ENCODE measurements at regions not wholly inside any gene's neighbourhood (a gene's known extent, or its start where the extent isn't known, plus 50 kb on each side); places are given as distances from the start of the nearest gene placed in this dataset.

DNA sequence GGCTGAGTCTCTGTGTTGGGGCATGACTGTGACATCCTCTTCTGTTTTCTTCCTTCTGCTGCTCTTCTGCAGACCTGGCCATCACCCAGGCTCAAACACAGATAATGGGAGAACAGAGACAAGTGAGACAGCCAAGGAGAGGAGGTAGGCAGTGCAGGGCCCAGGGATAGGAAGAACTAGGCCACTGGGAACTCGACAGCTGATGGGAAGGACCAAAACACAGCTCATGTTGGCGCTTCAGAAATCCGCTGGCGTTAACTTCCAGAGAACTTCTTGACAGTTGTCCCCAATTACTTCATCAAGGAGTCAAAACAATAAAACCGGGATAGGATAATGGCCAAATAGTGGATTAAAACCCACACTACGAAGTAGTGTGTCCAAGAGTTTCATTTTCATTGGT is 97.0 kb upstream of the PALS2 start:
- no peak for DNase-seq (ENCODE audit: low read depth)

DNA sequence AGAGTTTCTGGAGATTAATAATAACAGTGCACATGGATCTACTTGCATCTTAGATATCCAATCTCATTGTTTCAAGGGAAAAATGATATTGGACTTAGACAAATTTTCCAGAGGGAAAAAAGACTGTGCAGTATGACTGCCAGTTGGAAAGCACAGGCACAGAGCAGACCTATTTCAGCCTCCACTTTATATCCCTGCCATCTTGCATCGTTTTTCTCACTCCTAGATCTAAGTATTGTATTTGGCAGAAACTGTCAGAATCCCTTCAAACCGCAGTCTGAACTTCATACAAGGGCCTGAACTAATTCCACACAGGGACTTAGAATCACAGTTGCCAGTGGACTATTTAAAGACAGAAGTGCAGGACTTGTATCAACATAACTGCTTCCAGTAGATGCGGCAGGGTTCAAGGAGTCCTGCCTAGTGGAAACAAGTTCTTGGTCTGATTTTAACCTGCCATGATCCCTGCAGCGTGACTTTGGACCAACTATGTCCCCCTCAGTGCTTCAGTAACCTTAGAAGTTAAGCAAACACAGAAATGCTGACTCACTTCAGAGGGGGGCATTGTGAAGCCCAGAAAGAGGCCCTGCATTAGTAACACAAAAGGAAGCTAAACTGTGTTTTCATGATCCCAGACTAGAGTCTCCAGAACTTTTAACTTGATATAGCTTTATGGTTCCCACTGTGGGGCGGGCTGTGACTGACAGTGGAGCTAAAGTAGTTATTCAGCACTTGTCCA is 95.7 kb upstream of the PALS2 start:
- DNase-seq (ENCODE audit: low read depth), result no peak

GRCh38 chr7:24478137-24478655 is 95.1 kb upstream of the PALS2 start:
- no peak for DNase-seq (ENCODE audit: low read depth)

DNA sequence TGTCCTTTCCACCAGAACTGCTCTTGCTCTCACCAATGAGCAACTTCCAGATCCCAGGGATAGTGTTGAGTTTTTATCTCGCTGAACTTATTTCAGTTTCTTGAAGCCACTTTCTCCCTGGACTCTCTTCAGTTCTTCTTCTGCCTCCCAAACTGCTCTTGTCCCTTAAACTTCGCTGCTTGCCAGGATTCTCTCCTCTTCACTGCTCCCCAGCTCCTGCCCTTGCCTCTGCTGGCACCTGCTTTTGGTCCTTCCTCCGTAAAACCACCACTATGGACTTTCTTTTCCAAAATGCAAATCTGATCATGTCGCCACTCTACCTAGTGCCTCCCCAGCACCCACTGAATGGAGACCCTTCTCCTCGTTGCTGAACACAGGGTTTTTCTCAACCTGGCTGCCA is 92.8 kb upstream of the PALS2 start:
- DNase-seq (ENCODE audit: low read depth), result no peak

DNA sequence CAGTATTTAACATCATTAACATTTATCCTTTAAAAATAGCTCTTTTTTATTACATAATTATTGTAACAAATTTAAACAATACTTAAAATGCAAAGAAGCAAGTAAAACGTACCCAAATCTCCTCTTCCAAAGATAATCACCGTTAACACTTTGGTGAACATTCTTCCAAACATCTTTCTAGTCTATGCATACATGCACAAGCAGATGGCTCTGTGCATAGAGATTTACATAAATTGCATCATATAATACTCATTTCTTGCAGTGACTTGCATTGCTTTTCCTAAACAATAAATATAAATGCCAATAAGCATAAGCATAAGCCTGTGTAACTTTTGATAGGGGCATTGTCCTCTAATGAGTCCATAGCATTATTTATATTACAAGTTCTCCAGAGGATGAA is 89.4 kb upstream of the PALS2 start:
- DNase-seq (ENCODE audit: low read depth), result no peak

DNA sequence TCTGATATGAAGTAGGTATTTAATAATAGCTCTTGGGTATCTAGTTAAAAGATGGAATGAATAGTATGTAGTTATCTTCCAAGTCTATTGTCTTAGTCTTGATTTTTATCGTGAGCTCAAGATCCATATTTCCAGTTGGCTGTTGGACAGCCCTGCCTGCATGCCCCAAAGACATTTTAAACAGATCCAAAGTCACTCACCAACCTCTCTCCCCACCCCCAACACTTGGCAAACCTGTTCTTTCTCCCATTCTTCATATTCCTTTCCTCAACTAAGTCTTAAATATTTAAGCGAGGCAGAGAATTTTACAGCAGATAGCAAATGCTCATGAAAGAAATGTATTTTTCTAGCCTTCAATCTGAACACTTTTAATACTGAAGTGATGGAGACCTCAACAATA is 80.7 kb upstream of the PALS2 start:
- no peak for DNase-seq (ENCODE audit: low read depth)

GRCh38 chr7:24494832-24495231 is 78.4 kb upstream of the PALS2 start:
- DNase-seq (ENCODE audit: low read depth), result no peak

DNA sequence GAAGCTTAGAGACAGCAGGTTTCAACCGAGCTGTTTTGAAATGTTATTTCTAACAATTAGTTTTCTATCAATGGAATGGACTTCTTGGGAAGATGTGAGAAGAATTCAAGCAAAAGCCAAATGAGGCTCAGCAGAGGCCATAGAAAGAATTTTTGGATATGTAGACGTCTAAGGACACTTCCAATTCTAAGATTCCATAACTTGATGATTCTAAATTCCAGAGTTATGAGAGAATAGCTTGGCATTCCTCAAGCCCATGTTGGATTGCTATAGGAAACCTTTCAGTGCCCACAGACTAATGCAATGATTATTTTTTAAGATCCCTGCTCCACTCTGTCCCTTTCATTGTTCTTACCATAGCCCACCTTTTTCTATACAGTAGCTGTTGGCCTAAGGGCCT is 77.2 kb upstream of the PALS2 start:
- no peak for DNase-seq (ENCODE audit: low read depth)

DNA sequence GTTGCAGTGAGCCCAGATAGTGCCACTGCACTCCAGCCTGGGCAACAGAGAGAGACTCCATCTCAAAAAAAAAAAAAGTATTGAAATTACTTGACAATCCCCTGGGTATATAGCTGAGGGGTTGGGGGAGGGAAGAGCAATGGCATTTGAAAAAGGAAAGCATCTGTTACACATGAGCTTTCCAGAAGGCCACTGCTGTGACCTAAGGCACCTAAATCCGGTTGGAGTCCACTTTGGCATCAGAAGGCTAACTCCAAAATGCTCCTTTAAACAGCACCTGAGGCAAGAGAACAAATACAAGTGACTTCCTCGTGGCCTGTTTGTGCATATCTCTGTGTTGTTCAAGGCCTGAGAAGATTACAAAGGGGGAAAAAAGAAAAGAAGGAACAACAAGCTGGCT is 74.8 kb upstream of the PALS2 start:
- no peak for DNase-seq (ENCODE audit: low read depth)

DNA sequence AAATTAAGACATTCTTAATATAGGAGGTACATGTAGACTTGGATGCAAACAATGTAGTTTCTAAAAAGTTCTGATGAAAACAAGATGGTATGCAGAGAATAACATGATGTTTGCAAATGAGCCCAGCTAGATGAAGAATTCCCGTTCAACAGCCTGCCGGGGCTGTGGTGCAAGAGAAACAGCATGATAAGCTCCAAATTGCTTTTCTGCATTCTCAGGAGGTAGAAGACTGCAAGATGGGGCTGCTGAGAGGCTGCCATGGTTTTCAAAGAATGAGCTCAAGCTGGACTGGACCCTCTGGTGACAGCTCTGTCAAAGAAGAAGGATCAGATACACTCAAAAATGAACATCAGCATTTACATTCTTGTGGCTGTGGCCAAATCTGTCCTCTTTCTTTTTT is 73.4 kb upstream of the PALS2 start:
- DNase-seq (ENCODE audit: low read depth), result no peak

DNA sequence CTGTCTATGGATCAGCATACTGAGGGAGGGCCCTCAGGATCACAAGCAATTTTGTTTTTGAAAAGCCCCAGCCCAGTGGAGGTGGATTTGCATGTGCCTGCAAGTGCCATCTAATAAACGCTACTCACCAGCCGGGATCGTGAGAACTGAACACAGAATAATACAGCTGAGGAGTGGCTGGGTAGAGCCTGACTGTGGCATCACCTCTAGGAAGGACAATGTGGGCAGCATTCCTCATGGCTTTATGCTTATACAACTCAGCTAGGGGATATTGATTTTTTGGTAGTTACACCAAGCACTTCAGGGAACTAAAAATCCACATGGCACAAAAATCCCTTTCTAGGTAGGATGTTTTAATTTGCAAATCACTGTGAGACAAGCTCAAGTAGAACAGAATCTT is 72.7 kb upstream of the PALS2 start:
- DNase-seq (ENCODE audit: low read depth), result no peak

DNA sequence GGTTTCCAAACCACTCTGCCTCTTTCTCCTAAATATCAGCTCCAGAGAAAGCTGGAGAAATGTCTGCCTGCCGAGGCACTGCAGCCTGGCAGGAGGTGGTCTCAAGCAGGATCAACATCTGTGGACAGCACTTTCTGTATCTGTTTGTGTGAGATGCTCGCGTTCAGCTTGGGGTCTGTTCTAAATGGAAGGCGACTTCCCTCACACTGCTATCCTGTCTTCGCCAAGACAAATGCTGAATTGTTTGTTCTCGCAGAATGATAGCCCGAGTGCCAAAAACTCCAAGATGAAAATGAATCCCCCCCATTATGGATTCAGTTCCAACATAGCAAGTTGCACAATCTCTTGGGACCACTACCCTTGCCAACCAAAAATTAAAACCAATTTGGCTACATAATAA is 72.2 kb upstream of the PALS2 start:
- DNase-seq (ENCODE audit: low read depth), result no peak

GRCh38 chr7:24501443-24502134 is 71.7 kb upstream of the PALS2 start:
- DNase-seq (ENCODE audit: low read depth), result no peak

GRCh38 chr7:24502135-24502488 is 71.1 kb upstream of the PALS2 start:
- no peak for DNase-seq (ENCODE audit: low read depth)

GRCh38 chr7:24503506-24503905 is 69.7 kb upstream of the PALS2 start:
- DNase-seq (ENCODE audit: low read depth), result no peak

GRCh38 chr7:24504040-24504439 is 69.2 kb upstream of the PALS2 start:
- no peak for DNase-seq (ENCODE audit: low read depth)

- no peak for DNase-seq (ENCODE audit: low read depth)
These were observed 68.4 kb upstream of the PALS2 start for GRCh38 chr7:24504836-24505235.

- DNase-seq (ENCODE audit: low read depth), result no peak
These were observed 67.3 kb upstream of the PALS2 start for GRCh38 chr7:24505968-24506367.

- DNase-seq (ENCODE audit: low read depth), result no peak
These were observed 64.9 kb upstream of the PALS2 start for GRCh38 chr7:24508316-24508715.

GRCh38 chr7:24510759-24511158 is 62.5 kb upstream of the PALS2 start:
- no peak for DNase-seq (ENCODE audit: low read depth)

- DNase-seq (ENCODE audit: low read depth), result no peak
These were observed 56.1 kb upstream of the PALS2 start for GRCh38 chr7:24517166-24517565.

DNA sequence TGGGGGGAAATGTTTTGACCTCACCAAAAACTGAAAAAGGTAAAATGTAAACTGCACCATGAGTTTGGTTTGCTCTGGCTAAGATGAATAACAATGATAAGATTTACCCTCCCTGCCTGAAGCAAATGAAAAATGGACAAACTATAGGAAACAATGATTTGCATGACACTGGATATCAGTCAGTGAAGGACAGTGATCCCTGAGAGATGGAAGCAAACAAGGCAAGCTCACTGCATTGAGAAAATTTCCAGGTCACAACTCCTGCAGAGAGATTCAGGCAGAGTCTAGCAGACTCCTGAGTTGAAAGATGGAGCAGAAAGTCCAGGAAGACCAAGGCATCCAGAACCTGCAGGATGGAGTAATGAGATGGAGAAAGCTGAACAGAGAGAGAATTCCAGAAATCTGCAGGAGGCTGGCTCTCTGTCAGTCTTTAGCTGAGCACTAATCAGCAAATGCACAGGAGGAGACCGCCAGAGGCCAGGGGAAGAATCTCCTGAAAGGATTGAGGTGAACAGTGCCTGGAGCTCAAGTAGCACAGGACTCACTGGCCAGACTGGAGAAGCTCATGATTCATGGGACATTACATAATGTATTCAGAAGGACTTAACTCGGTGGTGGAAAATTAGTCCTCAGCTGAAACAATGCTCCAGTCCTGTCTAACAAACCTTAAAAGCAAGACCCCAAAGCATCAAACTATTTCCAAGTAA is 51.2 kb upstream of the PALS2 start:
- no peak for DNase-seq (ENCODE audit: low read depth)

Measured in stimulated activated CD4-positive, alpha-beta T cell treated with anti-CD3 and anti-CD28 coated beads, Interleukin-2, amount 100 ng/mL, for 4 hours (primary cell).